Loucy (cell line): ENCODE measurements at regions not wholly inside any gene's neighbourhood (a gene's known extent, or its start where the extent isn't known, plus 50 kb on each side); places are given as distances from the start of the nearest gene placed in this dataset.

Experiments used
- EZH2phosphoT487 ChIP-seq: fragments of 200-600 bp; IDR thresholded peaks from 2 replicates; pipeline ENCODE4 v1.6.1; 2018; ENCODE audit warnings: antibody characterized with exemption, mild to moderate bottlenecking, moderate library complexity, borderline replicate concordance
- TF ChIP-seq, protein P1 (sequence below): fragments of 200-600 bp; sonication (generic); conservative IDR thresholded peaks from 2 replicates; pipeline ENCODE4 v1.5.1; 2014; ENCODE audit warnings: mild to moderate bottlenecking, antibody characterized with exemption, low read length

DNA sequence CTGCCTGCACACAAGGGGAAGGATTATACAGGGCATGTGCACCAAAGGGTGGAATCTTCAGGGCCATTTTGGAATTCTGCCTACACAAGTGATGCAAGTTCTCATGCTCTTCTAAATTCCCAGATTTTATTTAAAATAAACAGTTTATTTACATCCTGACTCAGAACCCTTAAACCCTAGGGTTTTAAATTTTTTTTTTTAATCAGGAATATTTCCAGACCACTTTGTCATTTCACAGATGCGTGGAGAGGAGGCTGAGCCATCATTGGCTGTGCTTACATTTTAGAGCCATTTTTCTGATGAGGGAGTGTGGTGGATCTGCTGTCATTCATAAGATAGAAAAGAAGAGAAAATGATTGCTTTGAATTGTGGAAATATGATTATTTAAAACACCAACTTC lies 65.2 kb upstream of the MNS1 start:
- no peak for TF ChIP-seq EZH2phosphoT487
- TF ChIP-seq, protein P1, sequence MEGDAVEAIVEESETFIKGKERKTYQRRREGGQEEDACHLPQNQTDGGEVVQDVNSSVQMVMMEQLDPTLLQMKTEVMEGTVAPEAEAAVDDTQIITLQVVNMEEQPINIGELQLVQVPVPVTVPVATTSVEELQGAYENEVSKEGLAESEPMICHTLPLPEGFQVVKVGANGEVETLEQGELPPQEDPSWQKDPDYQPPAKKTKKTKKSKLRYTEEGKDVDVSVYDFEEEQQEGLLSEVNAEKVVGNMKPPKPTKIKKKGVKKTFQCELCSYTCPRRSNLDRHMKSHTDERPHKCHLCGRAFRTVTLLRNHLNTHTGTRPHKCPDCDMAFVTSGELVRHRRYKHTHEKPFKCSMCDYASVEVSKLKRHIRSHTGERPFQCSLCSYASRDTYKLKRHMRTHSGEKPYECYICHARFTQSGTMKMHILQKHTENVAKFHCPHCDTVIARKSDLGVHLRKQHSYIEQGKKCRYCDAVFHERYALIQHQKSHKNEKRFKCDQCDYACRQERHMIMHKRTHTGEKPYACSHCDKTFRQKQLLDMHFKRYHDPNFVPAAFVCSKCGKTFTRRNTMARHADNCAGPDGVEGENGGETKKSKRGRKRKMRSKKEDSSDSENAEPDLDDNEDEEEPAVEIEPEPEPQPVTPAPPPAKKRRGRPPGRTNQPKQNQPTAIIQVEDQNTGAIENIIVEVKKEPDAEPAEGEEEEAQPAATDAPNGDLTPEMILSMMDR = no peak
